ENCODE measurements at regions not wholly inside any gene's neighbourhood (a gene's known extent, or its start where the extent isn't known, plus 50 kb on each side); places are given as distances from the start of the nearest gene placed in this dataset.

GRCh38 chr10:59968705-59969104, 62.3 kb upstream of the CCDC6 start:
- CTCF ChIA-PET = interaction anchor here (0.6 kb wide), 1 partner anchor 37 kb away, joined by 6 read pairs; no protein-coding TSS in a partner anchor
- POLR2A ChIA-PET (ENCODE audit: unreplicated experiment) = no interaction called here
- Histone ChIP-seq H3K79me2 (ENCODE audit: low read depth) (no peaks in the 10 kb centered on the region), H3K4me1 (replicated peaks; ENCODE audit: insufficient read depth) (peaks cover 80% of the 10 kb centered on the region), H3K4me2 (peak overlapping the region; percentile 22; the same call in 1 of the 2 replicates), H3K9me3 (ENCODE audit: insufficient read depth, low read depth) (no peaks in the 10 kb centered on the region), H3K9me2 (ENCODE audit: insufficient read depth) (no peaks in the 10 kb centered on the region), H3F3A (ENCODE audit: insufficient read depth, low read depth) (peaks cover 40% of the 10 kb centered on the region), H3K27ac (no peak overlapping the region), H2AFZ (no peak overlapping the region), H4K20me1 (ENCODE audit: insufficient read depth) (no peaks in the 10 kb centered on the region), H3K27me3 (ENCODE audit: insufficient read depth, low read depth) (no peaks in the 10 kb centered on the region), H3K36me3 (ENCODE audit: low read depth) (no peaks in the 10 kb centered on the region), H3K4me3 (no peak overlapping the region)
- no peak for TF ChIP-seq CTCF (conservative IDR thresholded peaks at IDR 0.05)
- TF ChIP-seq EZH2 (IDR thresholded peaks at IDR 0.05; ENCODE audit: low read depth) = no peak
- peak in 1 of 2 experiments; percentile 21 for DNase-seq
- BruUV-seq (replicated peaks) = no TSS peak
- intact Hi-C loops (cut with micrococcal nuclease; ENCODE audit: unreplicated experiment) = loop anchor here (5.0 kb wide), 1 partner anchor 59 kb away; no protein-coding TSS in a partner anchor

- no peaks in the 10 kb centered on the region for H3K27me3 ChIP-seq (ENCODE audit: insufficient read depth, low read depth)
- no peaks in the 10 kb centered on the region for H4K20me1 ChIP-seq (ENCODE audit: insufficient read depth)
- no peak for TF ChIP-seq CTCF (conservative IDR thresholded peaks at IDR 0.05)
- TF ChIP-seq EZH2 (IDR thresholded peaks at IDR 0.05; ENCODE audit: low read depth) = no peak
- peaks cover 40% of the 10 kb centered on the region for H3F3A ChIP-seq (ENCODE audit: insufficient read depth, low read depth)
- H3K9me3 ChIP-seq (ENCODE audit: insufficient read depth, low read depth) = no peaks in the 10 kb centered on the region
- ChIA-PET POLR2A (ENCODE audit: unreplicated experiment) (interaction anchor here (0.5 to 0.9 kb wide), 5 partner anchors 16 to 1199 kb away, joined by 3 to 18 read pairs (median 5); no protein-coding TSS in a partner anchor), CTCF (interaction anchor here (0.6 to 1.0 kb wide), 2 partner anchors 65 to 102 kb away, joined by 4 to 8 read pairs; no protein-coding TSS in a partner anchor)
- no peaks in the 10 kb centered on the region for H3K36me3 ChIP-seq (ENCODE audit: low read depth)
- peak overlapping the region; percentile 52 for H3K27ac ChIP-seq
- intact Hi-C loops (cut with micrococcal nuclease; ENCODE audit: unreplicated experiment) = loop anchor here (2.0 to 5.0 kb wide), 2 partner anchors 60 to 448 kb away; no protein-coding TSS in a partner anchor
- DNase-seq = peak; percentile 79 to 92
- peaks cover 73% of the 10 kb centered on the region for H3K4me1 ChIP-seq (replicated peaks; ENCODE audit: insufficient read depth)
- peak overlapping the region; percentile 69 for H3K4me2 ChIP-seq
- no peak overlapping the region for H2AFZ ChIP-seq
- H3K9me2 ChIP-seq (ENCODE audit: insufficient read depth) = no peaks in the 10 kb centered on the region
- BruUV-seq (replicated peaks) = no TSS peak
- no peaks in the 10 kb centered on the region for H3K79me2 ChIP-seq (ENCODE audit: low read depth)
- H3K4me3 ChIP-seq = no peak overlapping the region
Observed at GRCh38 chr10:59967079-59967478, 60.7 kb upstream of the CCDC6 start.

GRCh38 chr10:59965899-59966650, 59.7 kb upstream of the CCDC6 start:
- H2AFZ ChIP-seq = no peak overlapping the region
- peaks cover 34% of the 10 kb centered on the region for H3F3A ChIP-seq (ENCODE audit: insufficient read depth, low read depth)
- H3K36me3 ChIP-seq (ENCODE audit: low read depth) = no peaks in the 10 kb centered on the region
- TF ChIP-seq CTCF (conservative IDR thresholded peaks at IDR 0.05) = no peak
- no peak for TF ChIP-seq EZH2 (IDR thresholded peaks at IDR 0.05; ENCODE audit: low read depth)
- H3K9me2 ChIP-seq (ENCODE audit: insufficient read depth) = no peaks in the 10 kb centered on the region
- intact Hi-C loops (cut with micrococcal nuclease; ENCODE audit: unreplicated experiment) = loop anchor here (1.0 to 5.0 kb wide), 4 partner anchors 25 to 449 kb away; no protein-coding TSS in a partner anchor
- H3K4me1 ChIP-seq (replicated peaks; ENCODE audit: insufficient read depth) = peaks cover 63% of the 10 kb centered on the region
- no peaks in the 10 kb centered on the region for H3K79me2 ChIP-seq (ENCODE audit: low read depth)
- H3K4me3 ChIP-seq = no peak overlapping the region
- no peaks in the 10 kb centered on the region for H3K9me3 ChIP-seq (ENCODE audit: insufficient read depth, low read depth)
- no TSS peak for BruUV-seq (replicated peaks)
- DNase-seq = no peak
- ChIA-PET POLR2A (ENCODE audit: unreplicated experiment) (interaction anchor here (0.5 to 0.7 kb wide), 3 partner anchors 17 to 524 kb away, joined by 5 to 7 read pairs (median 5); no protein-coding TSS in a partner anchor), CTCF (interaction anchor here (0.7 to 1.2 kb wide), 2 partner anchors 101 to 1108 kb away, joined by 3 read pairs; no protein-coding TSS in a partner anchor)
- no peaks in the 10 kb centered on the region for H4K20me1 ChIP-seq (ENCODE audit: insufficient read depth)
- peak overlapping the region; percentile 69 for H3K4me2 ChIP-seq
- H3K27ac ChIP-seq = peak overlapping the region; percentile 42
- H3K27me3 ChIP-seq (ENCODE audit: insufficient read depth, low read depth) = no peaks in the 10 kb centered on the region

Data from PC-9 (cell line).